Medulla oblongata (tissue), 1 donor: ENCODE measurements at regions not wholly inside any gene's neighbourhood (a gene's known extent, or its start where the extent isn't known, plus 50 kb on each side); places are given as distances from the start of the nearest gene placed in this dataset.
"Not testable (repeated sequence)": the region's sequence is repeated elsewhere in the genome, so short reads cannot be mapped to it uniquely, and the experiment has no call there.

Experiments
- DNase-seq: peaks from one replicate; pipeline ENCODE4 v3.0.0-alpha.2; 2015; ENCODE audit errors: extremely low spot score

DNA sequence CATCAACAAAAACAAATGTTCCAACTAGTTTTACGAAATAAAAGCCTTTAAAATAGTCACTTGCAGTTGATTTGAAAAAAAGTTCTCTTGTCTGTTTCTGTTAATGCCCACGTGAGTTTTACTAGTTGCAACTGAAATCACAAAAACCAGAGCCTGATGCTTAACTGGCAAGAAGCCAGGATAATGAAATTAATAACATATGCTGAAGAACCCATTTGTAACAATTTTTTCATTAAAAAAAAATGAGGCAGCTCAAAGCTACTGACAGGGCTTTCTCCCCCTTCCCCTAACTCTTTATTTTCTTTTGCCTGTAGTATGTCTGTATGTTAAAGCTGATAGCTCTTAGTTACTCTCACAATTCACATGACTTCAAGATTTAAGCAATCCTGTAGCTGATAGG is 132.7 kb upstream of the EYA4 start:
- no peak for DNase-seq

DNA sequence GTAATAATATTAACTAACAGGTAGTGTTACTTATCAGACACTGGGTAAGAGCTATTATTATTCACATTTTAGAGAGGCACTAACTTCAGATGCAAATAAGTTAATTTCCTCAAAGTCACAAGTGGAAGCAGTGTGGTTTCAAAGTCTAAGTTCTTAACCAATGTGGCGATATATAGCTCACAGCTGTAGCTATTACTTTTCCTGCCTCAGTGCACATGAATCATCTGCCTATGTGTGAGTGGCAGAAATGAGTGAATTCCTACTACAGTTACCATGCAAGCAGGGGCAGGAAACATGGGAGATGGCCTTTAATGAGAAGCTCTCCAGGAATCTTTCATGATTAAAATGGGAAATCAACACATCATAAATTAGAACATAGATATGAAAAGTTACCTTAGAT is 126.2 kb upstream of the EYA4 start:
- no peak for DNase-seq

DNA sequence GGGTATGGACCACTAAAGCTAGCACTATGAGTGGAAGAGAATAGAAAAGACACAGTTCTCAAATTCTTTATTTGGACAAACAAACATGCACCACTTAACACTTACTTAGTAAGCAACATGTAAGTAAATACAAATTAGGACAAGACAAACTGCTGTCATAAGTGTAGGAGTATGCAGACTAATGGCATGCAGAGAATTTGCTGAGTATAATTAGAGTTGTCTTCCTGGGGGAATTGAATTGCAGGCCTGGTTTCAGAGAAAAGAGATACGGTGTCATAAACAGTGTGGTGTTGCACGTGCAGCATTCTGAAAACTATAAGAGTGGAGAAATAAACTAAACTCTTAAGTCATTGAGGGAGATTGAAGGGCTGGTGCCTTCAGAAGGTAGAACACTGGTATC is 125.2 kb upstream of the EYA4 start:
- DNase-seq, result no peak

DNA sequence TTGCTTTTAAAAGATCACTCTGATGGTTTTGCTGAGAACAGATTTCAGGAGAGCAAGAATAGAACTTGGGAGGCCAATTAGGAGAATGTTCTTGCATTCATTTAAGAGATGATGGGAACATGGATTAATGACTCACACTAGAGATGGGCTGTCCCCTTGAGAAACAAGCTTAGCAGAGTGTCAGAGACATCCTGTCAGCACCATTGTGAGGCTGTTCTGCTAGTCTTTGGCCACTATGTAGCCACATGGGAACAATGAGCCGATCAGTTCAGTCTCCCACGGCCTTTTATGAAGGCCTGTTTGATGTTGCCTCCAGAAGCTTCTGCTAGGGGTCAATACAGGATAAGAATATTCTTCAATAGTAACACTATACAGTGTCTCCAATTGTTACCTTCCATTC is 113.0 kb upstream of the EYA4 start:
- no peak for DNase-seq

DNA sequence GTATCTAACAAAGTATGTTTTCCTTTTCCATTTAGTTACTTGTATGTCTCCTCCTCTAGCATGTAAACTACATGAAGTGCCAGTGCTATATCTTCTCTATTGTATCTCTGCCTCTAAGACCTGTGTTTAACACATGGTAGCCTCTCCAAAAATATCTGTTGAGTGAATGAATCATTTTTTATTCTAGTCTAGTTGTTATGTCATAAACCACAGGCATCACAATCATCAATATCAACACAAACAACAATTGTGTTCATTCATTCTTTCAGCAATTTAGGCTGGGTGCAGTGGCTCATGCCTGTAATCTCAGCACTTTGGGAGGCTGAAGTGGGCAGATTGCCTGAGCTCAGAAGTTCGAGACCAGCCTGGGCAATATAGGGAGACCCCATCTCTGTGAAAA is 111.6 kb upstream of the EYA4 start:
- DNase-seq, result no peak

DNA sequence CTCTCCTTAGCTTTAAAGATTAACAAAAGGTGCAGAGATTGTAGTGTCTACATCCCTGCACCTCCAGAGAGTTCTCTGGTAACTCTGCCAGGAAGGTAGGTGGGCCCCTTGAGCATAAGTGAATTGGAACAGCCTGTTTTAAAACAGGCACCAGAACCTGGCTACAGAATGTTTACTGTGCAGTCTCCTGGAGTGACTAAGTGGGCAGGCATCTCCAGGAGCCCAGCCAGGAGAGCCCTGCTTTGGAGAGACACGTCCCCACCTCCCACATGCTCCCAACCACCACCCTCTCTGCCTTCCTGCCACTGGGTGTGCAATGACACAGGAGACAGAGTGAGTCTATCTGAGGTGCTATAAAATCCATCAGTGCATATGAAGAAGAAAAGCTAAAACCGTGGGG is 110.3 kb upstream of the EYA4 start:
- no peak for DNase-seq

DNA sequence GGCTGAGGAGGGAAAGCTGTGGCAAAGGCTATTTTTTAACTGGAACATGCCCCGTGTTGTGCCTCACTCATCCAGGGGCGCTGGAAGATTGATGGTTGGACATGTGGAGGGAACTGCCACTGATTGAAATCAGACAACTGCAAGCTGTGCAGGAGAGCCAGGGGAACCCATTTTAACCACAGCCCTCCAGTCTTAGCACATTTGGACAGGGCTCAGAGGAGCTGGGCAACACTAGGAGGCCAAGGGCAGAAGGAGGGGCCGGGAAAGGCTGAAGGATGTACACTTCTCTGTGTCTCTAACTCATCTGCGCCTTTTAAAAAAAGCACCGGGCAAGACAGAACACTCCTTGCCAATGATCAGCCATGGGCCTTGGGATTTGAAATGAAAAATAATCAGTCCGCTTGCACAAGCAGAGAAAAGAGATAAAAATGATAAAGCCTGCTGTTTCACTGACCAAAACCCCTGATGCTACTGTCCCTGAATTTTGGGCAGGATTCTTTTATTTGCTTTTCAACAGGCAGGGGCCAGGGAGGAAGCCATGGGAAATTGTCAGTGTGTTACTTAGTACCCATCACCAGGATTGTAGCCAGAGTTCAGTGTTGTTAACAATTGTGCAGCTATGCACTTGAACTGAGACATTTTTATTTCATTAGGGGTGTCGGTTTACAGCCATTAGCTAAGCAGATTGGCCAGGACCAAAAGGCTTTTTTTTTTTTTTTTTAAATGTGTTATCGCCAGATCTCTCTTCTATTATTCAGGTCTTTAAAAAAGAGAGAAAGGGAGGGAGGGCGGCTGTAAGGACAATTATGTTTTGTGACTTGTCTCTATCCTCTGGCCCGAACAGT is 109.3 kb upstream of the EYA4 start:
- no peak for DNase-seq

DNA sequence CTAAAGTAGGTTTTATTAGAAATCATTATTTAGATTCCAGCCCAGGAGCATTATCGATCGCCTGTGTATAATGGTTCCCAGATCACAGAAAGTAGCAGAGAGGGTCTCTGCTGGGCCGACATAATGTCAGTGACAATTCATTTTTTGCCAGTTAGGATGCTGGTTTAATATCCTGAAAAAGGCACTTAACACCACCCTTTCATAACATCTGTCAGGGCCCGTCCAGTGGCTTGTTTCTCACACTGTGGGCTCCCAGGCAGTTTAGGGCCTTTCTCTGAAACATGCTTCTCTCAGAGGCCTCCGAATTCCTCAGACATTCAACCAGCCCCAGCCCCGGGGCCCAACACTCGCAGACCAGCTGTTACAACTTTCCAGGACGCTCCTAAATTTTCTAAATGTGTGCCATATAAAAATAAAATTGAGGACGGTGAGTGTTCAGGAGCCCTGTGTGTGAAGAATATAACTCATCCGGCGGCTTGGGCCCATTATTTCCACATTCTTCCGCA is 108.6 kb upstream of the EYA4 start:
- DNase-seq, result no peak

DNA sequence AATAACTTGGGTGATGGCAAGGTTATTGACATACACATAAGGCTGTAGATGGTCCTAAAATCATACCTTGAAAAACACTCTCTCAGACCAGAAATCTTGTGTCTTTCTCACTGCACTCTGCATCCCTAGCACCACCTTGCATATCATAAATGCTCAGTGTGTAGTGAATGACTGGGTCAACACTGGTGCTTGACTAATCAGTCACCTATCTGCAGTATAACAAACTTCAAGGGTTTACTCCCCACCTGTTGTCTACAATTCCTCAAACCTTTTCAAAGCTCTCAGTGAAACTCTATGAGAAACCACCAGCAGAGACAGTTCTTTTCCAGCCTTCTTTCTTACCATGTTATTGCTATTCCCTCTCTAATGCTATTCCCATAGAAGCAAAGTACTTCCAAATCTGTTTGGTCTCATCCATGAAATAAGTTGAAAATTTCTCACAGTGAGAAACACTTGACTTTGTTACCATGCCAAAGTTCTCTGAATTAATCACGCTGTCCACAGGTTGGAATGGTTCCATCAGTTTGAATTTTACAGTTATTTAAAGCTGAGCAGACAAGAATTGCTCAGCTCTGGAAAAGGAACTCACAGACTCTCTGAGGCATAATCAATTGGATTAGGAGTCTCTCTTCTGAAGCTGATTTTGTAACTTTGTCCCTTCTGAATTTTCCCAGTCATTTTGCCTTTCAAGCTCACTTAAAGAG is 104.8 kb upstream of the EYA4 start:
- no peak for DNase-seq

DNA sequence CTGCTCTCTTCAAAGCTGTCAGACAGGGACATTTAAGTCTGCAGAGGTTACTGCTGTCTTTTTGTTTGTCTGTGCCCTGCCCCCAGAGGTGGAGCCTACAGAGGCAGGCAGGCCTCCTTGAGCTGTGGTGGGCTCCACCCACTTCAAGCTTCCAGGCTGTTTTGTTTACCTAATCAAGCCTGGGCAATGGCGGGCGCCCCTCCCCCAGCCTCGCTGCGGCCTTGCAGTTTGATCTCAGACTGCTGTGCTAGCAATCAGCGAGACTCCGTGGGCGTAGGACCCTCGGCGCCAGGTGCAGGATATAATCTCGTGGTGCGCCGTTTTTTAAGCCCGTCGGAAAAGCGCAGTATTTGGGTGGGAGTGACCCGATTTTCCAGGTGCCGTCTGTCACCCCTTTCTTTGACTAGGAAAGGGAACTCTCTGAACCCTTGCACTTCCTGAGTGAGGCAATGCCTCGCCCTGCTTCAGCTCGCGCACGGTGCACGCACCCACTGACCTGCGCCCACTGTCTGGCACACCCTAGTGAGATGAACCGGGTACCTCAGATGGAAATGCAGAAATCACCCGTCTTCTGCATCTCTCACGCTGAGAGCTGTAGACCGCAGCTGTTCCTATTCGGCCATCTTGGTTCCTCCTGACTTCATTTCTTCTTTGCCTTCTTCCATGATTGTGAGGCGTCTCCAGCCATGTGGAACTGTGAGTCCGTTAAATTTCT is 93.5 kb upstream of the EYA4 start:
- DNase-seq, result not testable (repeated sequence)

DNA sequence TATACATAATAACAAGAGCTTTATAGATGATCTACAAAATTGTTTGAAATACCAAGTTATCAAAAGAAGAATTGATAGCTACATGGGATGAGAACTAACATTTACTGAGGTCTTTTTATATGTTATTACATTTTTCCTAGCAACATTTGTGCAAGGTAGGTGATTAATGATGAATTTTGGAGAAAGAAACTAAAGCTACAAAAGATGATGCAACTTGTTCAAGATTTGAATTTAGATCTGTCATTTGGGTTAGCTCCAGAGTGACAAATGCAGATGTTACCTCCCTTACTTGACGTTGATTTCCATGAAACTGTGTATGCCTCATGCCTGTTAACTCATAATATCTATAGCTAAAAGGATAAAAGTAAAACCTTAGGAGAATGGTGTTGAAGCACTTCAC is 84.5 kb upstream of the EYA4 start:
- DNase-seq, result no peak

DNA sequence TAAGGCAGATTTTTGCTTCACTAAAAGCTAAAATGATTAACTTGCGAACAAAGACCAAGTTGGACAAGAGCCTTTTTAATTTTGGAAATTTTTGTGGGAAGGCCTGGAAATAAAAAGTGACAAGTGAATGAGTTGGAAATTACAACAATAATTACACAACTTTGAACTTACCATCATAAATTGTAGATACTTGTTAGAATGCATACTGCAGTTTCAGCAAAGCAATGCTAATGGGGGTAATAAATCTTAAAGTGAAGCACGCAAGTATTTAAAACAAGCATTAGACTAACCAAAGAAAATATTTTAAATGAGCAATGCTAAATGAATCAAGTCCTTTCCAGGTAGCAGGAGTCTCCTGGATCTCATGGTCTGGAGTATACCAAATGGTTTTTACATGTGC is 83.2 kb upstream of the EYA4 start:
- DNase-seq, result no peak

DNA sequence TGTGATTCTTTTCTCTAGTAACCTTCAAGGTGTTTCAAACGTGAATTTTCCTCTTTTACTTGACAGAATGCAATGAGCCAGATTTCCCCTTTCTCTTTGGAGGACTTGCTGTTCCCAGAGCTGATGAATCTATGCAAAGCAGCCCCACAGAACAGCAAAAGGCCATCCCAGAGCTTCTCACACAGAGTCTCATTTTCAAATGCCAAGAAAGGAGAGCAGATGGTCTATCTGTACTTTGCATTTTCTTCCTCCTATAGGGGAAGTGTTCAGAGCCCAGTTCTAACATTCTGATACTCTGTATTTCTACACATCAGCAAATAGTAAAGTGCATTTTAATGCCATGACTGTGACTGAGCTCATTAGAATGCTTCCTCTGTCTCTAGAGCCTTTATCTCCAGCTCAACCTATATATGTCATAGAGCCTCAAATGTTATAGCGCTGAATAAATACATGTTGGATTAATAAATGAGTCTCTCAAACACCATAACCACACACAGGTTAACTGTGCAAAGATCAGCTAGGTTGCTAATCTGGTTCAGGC is 81.8 kb upstream of the EYA4 start:
- peak; percentile 12 for DNase-seq

DNA sequence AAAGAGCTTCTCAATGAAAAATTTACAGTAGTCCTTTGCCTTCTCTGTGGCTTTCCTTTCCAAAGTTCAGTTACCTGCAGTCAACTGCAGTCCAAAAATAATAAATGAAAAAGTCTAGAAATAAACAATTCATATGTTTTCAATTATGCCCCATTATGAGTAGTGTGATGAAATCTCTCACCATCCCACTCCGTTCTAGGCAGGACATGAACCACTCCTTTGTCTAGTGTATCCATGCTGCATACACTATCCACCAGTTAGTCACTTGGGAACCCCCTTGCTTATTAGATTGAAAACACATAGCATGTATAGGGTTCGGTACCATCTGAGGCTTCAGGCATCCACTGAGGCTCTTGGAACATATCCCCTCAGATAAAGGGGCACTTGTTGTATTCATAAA is 80.6 kb upstream of the EYA4 start:
- no peak for DNase-seq

DNA sequence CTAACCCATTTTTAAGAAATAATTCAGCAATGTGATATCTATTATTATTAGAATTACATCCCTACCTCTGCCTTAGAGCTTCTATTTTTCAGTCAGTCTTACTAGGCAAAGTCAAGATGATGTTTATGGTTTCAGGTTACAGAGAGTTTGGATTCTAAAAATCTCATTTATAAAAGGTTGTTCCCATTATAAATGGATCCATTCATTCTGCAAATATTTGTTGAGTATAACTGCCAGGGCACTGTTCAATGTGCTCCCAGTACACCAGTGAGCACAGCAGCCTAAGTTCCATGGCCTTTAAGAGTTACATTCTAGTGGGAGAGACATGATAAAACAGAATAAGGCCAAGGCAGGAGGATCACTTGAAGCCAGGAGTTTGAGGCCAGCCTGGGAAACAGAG is 75.9 kb upstream of the EYA4 start:
- no peak for DNase-seq

DNA sequence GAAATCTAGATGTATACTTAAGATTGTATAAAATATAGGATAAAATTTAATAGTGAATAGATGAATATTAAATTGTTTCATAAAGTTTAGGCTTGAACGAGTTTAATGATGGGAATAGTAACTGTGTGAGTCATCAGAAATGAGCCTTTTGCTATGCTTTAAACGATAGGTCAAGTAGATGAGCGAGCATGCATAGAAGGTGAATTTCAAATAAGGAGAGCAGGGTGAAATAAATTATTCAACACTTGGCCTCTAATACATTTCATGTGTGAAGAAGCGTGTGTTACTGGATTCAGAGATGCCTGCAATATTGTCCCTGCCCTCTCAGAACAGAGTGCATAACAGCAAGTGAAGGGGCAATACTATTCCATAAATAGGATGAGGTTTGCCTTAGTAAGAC is 74.4 kb upstream of the EYA4 start:
- no peak for DNase-seq

DNA sequence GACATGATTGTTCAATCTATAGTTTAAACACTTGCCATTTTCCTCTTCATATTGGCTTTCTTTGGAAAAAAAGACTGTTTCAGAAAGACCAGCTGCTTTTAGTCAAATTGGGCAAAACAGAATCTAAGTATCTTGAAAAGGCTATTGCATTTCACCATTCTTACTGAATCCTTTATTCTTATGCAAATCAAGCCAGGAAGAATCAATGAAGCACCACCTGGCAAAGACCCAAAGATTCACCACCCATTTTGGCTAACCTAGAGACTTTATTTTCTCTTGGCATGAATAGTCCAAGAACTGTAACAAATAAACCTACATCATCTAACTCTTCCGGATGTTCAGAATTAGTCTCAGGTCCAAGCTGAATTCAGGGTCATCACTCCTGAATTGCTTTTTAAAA is 71.3 kb upstream of the EYA4 start:
- DNase-seq, result no peak

DNA sequence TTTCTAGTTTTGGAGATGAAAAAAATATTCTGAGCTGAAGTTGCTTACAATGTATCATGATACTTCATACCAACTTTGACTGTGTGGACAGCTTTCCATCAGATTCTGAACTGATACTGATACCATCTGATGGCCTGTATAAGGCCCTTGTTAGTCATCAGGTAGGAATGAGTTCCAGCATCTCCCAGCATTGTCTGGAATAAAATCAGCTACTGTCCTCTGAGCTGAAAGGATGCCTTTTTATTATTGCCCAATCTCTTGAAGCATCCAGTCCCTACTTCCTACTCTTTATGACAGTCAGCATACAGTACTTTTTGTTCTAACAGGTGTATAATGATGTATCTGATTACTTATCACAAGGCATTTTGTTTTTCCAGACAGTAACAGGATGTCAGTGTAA is 70.6 kb upstream of the EYA4 start:
- peak; percentile 60 for DNase-seq

DNA sequence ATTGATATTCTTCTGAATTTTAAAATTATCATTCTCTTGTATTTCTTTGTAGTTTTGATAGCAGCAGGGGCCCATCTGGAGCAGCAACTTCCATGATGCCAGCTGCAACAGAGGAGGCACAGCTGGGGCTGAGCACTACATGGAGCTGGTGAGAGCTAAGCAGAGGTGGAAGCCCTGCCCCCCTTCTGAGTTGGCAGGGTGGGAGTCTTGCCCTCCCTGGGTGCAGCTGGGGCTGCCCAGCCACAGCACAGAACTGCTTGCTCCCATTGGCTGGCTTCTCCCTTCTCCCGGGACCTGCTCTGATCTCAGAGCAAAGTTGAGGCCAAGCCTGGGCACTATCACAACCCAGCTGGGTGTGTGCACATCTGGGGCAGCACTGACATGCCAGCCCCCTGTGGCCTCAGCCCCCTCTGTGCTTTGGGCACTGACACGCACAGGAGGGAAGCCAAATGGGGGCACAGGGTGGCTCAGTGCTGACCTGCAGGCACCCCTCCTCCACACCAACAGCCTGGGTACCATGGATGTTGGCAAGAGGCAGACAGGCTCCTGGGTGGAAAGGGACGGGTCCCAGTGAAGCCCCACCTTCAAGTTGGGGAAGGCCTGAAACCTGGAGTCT is 69.1 kb upstream of the EYA4 start:
- DNase-seq, result no peak

DNA sequence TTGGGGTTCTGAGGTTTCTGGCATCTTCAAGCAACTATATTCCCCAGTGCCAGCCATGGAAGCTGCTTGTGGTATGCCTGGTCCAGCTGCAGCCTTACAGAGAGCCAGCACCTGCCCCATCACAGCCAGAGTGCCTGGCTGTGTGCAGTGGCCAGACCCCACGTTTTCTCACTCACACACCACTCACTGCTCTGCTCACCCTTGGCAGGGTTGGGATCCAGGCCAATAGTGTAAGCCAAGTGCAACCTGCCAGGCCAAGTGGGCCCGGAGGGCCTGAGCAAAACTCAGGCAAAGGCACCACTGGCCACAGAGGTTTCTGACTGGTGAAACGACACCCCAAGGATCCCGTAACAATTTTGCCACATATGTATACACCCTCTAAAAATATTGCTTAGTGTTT is 67.9 kb upstream of the EYA4 start:
- DNase-seq, result no peak

DNA sequence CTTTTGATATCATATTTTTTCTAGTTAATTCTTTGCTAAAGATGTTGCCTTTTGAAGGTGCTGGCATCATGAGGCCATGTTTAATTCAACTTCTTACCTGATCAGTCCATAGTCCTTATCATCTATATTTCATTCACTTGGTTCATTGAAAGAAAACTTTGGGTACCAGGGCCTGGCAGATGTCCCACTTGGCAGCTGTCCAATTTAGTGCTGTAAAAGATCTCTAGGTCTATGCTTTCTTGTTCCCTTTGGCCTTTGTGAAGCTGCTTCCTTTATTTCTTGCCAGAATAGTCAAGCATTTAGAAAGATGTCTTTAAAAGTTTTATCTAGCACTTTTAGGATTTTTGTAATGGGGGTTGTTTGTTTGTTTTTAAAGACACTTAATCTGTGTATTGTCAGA is 61.7 kb upstream of the EYA4 start:
- DNase-seq, result no peak

DNA sequence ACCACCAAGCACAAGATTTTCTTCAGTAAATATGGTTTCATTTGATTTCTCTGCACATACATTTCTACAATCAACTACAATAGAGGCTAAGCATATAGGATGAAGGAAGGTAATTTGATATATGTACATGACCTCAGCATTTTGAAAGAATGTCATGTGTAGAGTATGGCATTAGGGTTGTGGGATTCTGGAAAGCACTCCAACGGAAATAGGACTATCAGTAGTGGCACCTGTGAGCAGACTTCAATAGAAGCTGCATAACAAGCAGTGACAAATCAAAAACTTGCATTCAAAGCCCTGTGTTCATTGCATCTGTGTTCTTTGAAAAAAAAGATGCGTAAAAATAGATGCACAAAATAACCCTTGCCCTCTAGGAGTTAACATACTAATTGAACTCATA is 57.5 kb upstream of the EYA4 start:
- no peak for DNase-seq
